KG1 (cell line): ENCODE measurements at regions not wholly inside any gene's neighbourhood (a gene's known extent, or its start where the extent isn't known, plus 50 kb on each side); places are given as distances from the start of the nearest gene placed in this dataset.
"Not testable (repeated sequence)": the region's sequence is repeated elsewhere in the genome, so short reads cannot be mapped to it uniquely, and the experiment has no call there.

Experiments used
- DNase-seq: peaks from one replicate; lab custom pipeline; 2025; lab: John Stamatoyannopoulos, UW

DNA sequence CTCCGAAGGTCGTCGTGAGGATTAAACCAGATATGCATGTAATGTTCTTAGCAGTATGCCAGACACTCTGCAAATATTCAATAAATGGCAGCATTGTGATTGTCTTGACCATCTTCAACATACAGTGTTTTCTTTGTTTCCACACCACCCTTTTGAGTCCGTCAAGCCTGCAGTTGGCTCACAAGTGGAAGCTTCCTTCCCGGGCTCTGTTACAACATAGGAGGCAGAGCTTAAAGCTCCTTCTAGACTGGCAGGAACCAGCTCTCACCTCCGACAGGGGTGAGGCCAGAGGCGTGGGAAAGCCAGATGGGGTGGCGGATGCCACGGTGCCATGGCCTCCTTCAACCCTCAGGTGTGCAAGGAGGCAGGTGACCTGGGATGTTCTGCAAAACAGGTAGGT, 138.3 kb downstream of the FOXL1 start:
- DNase-seq = no peak

DNA sequence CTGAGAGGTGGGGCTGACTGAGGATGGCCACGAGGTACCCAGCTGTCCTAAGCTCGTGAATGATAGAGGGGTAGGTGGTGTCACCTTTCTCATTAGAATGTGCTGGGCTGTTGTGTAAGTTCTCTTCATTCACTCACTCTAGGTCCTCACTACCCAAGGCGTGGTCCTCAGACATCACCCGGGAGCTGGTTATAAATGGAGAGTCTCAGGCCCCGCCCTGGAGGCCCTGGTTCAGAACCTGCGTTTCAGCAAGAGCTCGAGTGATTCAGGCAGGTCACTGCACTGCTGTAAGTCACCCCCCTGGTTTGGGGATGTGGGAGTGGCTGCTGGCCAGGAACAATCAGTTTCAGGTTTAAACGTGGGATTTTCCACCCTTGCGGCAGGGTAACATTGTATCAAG, 139.8 kb downstream of the FOXL1 start:
- DNase-seq = no peak

DNA sequence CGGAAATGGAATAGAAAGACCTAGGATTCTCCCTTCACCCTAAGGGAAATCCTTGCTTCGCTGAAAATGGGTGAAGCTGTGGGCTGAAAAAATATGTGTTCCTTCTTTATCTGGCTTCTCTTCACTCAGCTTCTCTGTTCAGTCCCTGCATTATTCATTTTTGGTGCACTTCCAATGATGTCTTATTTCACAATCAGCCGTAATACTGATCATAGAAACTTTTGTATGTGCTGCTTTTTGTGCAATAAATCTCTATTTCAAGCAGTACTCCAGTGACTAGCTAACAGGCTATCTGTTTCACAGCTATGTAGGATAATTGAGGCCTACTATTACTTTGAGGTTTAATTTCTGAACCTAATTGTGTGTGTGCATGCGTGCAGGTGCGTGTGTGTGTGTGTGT, 144.6 kb downstream of the FOXL1 start:
- no peak for DNase-seq

DNA sequence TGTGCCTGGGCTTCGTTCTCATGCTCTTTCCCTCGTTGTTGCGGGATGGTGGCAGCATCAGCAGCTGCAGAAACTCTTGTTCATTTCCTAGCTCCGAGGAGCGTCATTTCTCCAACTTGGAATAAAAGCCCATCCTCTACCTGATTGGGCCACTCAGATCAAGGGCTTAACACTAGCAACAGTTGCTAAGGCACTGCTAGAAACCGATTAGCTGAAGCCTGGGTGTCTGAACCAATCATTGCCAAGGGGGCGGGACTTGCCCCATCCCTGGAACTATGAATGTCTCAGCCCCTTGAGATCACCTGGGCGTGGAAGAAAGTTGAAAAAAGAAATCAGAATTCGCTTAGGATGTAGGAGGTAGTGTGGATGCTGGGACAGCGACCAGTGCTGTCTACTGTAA, 145.3 kb downstream of the FOXL1 start:
- DNase-seq = no peak

DNA sequence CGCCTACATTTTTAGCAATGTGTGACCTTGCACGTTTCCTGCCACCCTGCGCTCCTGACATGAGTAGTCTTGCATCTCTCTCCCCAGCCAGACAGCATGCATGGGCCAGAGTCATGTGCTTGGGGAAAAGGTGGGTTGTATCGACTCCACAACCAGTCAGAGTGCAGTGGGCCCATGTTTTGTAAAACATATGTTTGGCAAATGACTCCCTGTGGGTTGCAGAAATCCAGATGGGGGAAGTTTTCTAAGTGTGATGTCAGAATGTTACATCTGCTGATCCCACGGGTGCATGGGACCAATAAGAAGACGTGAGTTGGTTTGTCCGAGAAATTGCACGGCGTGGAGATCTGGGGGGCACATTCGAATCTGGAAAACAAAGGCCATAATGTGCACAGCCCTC, 147.1 kb downstream of the FOXL1 start:
- DNase-seq = no peak

DNA sequence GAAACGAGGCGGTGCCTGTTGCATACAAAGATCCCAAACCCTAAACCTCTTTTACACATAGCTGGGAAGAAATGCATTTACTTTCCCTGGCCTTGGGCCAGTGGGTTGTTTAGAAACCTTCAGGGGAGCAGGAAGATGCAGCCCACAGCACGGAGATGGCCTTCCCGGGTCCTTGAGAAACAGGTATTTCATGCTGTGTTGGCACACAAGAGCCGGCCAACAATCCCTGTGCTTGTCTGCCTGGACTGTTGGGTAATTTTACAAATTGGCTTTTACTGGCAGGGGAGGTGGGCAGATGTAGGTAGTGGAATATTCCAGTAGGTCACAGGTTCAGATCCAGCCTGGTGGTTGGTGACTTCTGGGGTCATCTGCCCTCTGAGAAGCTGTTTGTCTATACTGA, 148.0 kb downstream of the FOXL1 start:
- DNase-seq = no peak

DNA sequence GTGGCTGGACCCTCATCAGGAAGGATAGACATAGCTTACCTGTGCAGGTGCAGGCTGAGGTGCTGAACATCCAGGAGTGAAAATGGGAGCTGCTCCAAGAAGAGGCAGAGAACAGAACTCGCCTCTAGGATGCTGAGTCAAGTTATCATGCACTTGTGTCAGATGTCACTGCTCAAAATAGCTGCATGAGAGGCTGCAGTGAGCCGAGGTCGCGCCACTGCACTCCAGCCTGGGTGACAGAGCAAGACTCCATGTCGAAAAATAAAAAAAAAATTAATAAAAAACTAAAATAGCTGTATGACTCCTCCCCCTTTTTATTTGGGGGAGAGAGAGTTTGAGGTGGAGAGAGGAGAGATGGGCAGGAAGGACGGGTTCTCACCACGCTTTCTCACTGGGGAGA, 148.8 kb downstream of the FOXL1 start:
- DNase-seq = no peak

DNA sequence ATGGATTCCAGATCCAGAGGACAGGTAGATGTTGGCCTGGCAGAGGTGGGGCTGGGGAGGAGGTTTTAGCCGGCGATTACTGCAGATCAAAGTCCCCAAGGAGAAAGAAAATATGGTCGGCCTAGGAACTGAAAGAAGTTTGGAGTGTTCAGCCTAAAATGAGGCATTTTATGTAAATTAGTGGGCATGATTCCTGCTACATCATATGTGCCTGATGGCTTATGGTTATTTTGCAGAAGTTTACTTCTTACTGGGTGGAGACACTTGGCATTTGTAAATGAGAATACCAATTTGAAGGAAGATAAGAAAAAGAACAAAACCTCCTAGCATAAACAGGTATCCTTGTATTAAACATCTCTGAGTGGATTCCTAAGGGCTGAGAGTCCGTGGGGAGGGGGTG, 149.3 kb downstream of the FOXL1 start:
- no peak for DNase-seq

DNA sequence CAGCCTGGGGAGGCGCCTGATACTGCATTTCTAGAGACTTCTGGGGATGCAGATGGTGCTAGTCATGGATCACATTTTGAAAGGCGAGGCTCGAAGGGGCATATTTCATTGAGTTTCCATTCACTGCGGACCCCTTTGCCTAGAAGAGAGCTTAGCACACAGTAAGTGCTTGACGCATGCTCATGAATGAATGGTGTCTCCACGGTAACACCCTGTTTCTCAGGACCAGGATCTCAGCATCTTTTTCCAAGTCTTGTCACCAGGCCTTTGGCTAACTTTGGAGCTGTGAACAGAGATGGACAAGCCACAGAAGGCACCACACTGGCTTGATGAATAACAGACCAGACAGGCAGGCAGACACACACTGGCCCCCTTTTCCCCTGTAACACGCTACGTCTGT, 151.3 kb downstream of the FOXL1 start:
- no peak for DNase-seq

DNA sequence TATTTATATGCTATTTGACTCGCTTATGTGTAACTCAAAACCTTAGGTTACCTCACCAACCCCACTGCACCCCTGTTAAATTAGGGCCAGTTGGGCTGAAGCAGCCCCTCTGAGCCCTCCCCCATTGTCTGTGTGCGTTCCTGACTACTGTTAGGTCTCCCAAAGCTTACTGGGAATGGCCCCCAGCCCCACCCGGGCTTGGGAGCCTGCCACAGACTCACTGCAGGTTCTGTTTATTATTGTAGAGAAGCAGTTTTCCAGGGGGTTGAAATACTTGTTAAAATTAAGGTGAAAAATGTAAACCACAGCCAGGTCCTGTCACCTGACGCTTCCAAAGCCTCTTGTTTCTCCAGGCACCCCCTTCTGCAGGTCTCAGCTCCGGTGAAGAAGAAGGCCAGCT, 151.7 kb downstream of the FOXL1 start:
- DNase-seq = no peak

DNA sequence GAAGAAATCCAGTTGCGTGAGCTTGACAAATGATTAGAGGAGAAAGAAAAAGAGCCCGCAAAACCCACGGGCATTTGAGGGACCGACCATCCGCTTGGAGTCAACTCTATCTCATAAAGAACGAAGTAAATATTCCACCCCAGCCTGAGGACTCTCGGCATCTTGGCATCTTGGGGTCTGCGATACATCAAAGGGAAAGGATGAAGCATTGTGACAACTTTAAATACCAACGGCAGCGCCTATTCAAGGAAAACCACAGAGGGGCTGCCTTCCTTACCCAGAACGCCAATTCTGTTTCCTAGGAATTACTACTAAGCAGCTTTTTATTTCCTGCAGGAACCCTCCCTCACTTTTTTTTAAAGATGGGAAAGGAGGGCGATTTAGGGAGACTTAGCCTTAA, 152.2 kb downstream of the FOXL1 start:
- no peak for DNase-seq

DNA sequence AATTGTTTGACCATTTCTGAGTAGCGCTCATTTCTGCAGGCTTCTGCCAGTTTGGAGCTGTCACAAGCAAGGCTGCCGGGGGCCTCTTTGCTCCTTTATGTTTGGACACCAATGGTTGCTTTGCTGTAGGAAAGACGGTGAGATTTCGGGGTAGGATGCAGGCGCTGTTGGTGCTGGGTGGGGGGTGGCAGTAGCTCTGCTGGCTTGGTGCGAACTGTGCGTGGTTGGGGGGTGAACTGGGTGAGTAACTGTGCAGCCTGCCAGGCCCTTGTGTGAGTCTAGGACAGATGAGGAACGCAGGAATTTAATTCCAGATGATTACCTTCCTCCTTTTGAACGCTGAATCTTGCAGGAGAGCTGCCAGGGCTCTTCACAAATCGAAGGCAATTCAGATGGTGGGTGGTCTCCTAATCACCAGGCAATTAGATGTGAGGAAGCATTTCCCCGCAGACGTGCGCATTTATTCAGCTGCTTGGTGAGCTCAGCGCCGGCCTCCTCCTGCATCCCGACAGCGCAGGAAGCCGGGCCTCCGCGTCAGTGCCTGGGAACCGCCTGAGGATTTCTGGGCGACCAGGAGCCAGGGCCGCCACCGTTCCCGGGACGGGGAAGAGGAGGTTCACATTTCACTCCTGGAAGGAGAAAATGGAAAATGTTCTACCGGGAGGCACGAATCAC, 154.4 kb downstream of the FOXL1 start:
- no peak for DNase-seq

DNA sequence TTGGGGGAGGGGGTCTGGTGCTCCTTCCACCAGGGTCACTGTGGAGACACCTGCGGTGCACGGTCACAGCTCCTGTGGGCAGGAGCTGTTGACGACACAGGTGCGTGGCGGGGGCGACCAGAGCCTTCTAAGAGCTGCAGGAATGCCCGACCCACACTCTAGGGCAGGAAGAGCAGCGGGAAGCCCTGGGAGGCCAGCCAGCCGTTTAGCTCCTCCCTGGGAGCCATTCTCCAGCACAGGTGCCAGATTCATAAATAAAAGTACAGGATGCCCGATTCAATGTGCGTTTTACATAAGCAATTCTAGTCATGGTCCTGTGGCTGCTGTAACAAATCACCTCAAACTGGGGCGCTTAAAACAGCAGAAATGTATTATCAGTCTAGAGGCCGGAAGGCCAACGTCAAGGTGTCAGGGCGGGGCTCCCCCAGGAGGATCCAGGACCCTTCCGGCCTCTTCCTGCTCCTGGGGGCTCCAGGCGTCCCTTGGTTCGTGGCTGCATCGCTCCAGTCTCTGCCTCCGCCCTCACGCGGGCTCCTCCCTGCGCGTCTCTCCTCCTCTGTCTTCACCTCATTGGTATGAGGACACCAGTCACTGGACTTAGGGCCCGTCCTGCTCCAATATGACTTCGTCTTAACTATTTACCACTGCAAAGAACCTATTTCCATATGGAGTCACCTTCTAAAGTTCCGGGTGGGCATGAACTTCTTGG, 155.4 kb downstream of the FOXL1 start:
- no peak for DNase-seq

DNA sequence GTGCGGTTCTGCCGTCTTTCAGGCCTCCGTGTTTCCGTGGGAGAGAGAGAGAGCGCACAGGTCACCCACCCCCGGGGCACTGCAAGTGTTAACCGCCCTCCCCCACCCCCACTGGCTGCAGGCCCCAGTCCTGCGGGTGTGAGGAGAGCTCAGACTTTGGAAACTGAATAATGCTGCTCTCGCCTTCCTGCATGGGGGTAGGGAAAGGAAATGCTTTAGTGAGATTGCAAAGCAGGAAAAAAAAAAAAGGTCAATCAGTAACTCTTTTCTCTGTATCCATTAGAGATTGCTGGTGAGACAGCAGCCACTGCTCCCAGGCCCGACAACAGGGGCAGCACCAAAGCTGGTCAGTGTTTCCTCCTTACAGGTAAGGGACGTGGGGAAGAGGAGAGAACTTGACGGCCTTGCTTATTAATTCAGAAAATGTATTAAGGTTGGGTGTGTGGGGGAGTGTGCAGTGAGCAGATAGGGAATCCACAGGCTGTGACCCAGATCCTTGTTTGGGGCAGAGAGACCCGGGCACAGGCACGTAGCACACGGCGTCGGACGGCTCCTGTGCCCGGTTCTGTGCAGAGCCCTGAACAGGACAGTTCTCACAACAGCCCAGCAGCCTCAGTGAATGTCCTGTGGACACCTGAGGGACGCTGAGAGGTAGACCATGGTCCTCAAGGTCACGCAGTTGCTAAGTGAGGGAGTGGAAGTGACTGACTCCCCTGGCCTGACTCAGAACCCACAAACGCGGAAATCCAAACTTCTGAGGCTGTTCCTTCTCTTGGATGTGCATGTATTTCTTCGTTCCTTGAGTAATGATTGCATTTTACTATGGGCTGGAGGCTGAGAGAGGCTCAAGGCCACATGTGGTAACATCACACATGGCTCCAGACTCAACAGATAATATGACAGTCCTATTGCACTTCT, 156.5 kb downstream of the FOXL1 start:
- no peak for DNase-seq

DNA sequence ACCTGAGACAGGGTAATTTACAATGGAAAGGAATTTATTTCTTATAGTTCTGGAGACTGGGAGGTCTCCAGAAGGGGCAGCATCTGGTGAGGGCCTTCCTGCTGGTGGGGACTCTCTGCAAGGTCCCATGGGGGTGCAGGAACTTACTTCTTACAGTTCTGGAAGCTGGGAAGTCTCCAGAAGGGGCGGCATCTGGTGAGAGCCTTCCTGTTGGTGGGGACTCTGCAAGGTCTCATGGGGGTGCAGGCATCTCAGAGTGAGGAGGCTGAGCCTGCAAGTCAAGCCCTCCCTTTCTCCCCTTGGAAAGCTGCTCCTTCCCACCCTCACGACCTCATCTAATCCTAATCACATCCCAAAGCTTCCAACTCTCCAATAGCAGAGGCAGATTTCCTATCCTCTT, 157.4 kb downstream of the FOXL1 start:
- DNase-seq = no peak

DNA sequence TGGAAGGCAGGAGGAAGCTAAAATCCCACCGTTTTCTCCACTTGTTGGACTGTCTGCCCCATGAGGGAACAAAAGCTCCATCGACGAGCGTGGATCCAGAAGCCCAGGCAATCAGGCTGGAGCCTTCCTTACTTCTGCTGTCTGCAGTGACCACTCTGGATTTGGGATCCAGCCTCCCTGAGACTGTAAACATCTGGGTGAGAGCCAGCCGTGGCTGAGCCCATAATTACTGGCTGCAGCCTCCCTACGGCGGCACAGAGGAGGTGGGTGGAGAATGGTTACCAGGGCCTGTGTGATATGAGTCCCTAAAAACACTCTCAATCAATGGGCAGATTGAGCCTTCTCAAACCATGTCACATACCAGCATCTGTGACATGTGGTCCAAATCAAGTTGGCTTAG, 158.2 kb downstream of the FOXL1 start:
- no peak for DNase-seq

DNA sequence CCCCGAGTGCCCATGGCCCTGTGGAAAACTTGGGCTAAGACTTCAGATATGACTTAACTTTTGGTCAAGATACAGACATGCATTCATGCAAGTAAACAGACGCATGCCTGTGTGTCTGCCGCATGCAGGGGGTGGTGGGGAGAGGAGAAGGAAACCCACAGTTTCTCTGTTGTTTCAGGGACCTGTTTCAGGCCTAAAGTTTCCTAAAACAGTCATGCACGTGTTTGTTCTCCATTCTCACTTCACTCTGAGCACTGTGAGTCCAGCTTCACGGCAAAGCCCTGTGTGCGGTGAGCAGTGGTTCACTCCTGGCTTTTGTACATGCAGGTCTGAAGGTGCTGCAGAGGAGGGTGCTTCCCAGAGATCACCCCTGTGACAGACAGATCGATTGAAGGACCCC, 158.7 kb downstream of the FOXL1 start:
- no peak for DNase-seq

DNA sequence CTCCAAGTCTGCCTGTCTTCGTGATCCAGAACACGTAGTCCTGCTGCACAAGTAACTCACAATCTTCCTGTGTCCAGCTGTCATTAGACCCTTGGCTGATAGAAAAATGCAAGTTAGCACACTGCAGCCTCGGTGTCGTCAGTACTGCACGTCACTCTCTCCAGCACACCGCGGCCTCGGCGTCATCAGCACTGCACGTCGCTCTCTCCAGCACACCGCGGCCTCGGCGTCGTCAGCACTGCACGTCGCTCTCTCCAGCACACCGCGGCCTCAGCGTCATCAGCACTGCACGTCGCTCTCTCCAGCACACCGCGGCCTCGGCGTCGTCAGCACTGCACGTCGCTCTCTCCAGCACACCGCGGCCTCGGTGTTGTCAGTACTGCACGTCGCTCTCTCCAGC, 160.0 kb downstream of the FOXL1 start:
- not testable (repeated sequence) for DNase-seq

DNA sequence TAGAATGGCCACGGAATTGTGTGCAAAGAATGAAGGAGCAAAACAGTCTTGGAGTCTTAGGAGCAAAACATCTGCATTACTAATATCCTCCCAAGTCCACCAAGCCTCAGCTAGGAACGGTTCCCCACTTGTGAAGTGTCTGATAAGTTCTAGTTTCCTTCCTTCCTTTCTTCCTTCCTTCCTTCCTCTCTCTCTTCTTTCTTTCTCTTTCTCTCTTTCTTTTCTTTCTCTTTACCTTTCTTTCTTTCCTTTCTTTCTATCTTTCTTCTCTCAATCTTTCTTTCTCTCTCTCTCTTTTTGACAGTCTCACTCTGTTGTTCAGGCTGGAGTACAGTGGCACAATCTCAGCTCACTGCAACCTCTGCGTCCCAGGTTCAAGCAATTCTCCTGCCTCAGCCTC, 160.8 kb downstream of the FOXL1 start:
- DNase-seq = no peak

DNA sequence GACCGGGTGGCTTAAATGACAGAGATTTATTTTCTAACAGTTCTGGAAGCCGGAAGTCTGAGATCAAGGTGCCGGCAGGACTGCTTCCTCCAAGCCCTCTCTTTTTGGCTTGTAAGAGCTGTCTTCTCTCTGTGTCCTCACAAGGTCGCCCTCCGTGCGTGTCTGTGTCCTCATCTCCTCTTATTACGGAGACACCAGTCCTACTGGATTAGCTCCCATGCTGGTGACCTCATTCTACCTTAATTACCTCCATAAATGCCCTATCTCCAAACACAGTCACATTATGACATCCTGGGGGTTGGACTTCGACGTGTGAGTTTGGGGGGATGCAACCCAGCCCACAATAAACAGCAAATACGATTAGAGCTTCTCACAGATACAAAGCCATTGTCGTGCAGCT, 161.5 kb downstream of the FOXL1 start:
- no peak for DNase-seq

DNA sequence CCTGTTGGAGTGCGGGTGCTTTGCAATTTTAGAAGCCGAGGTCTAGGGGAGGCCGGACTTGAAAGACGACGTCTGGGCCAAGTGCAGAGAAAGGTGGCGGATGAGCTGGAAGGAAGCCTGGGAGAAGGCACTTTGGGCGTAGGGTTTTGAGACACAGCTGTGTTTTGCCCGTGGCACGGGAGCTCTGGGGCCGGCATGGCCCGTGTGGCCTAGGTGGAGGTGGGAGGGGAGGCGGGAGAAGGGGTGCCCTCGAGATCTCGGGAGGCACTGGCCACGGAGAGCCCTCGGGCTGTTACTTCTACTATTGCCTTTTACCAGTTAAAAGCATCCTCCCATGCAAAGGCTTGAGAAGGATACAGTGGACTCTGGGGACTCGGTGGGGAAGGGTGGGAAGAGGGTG, 161.9 kb downstream of the FOXL1 start:
- no peak for DNase-seq

DNA sequence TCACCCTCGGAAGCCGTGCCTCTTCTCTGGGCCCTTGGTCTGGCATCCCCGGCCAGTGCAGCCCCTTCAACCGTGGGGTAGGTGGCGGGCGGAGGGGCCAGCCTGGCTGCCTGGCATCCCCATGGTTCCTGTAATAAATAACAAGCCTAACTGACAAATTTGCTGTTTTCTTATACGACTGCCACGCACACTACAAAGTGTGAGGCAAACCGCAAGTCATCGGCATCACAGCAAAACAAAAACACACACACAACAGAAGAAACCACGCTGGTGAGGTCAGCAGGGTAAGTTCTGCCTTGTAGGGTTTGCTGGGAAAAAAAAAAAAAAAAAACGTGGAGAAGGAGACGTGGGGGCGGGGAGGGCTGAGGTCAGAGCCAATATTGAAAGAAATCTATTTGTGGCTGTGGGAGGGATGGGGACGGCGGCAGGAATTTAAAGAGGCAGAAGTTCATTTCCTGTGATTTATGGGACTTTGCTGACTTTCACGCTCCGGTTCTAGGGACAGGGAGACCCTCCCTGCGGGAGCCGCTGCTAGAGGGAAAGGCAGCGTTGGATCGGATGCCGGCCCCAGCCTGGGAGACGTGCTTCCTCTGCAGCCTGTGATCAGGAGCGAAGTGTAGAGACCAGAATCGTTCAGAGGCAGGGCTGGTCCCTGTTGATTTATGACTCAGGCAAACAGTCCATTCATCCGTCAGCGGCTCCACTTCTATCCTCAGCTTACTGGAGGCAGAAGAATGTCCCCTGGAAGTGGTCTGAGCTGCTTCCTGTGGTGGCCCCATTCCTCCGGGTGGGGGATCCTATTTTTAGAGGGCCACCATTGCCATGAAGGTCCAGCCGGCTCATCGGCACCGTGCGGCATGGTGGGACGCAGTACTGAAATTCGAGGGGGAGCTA, 162.8 kb downstream of the FOXL1 start:
- no peak for DNase-seq
